ENCODE measurements at regions not wholly inside any gene's neighbourhood (a gene's known extent, or its start where the extent isn't known, plus 50 kb on each side); places are given as distances from the start of the nearest gene placed in this dataset.

GRCh38 chr5:42032137-42032536 lies 107.1 kb downstream of the FBXO4 start:
- Histone ChIP-seq H3K27me3 (ENCODE audit: low read depth) (no peaks in the 10 kb centered on the region), H3K27ac (replicated peaks) (no peak overlapping the region), H3K36me3 (no peaks in the 10 kb centered on the region), H3K4me1 (no peaks in the 10 kb centered on the region), H3K9me3 (replicated peaks) (peaks cover 5% of the 10 kb centered on the region), H3K4me3 (no peak overlapping the region)
- TF ChIP-seq CTCF (IDR thresholded peaks at IDR 0.05; ENCODE audit: borderline replicate concordance): no peak
- intact Hi-C loops (cut with micrococcal nuclease): no loop called here
- no peak for DNase-seq

- Histone ChIP-seq H3K4me3 (no peak overlapping the region), H3K27ac (replicated peaks) (no peak overlapping the region), H3K36me3 (no peaks in the 10 kb centered on the region), H3K27me3 (ENCODE audit: low read depth) (no peaks in the 10 kb centered on the region), H3K4me1 (no peaks in the 10 kb centered on the region), H3K9me3 (replicated peaks) (peaks cover 3% of the 10 kb centered on the region)
- intact Hi-C loops (cut with micrococcal nuclease): no loop called here
- DNase-seq: no peak
- no peak for TF ChIP-seq CTCF (IDR thresholded peaks at IDR 0.05; ENCODE audit: borderline replicate concordance)
These were observed 110.4 kb downstream of the FBXO4 start for GRCh38 chr5:42035526-42035925.

- no peak for TF ChIP-seq CTCF (IDR thresholded peaks at IDR 0.05; ENCODE audit: borderline replicate concordance)
- Histone ChIP-seq H3K9me3 (replicated peaks) (peaks cover 3% of the 10 kb centered on the region), H3K4me3 (no peak overlapping the region), H3K27me3 (ENCODE audit: low read depth) (no peaks in the 10 kb centered on the region), H3K27ac (replicated peaks) (no peak overlapping the region), H3K36me3 (no peaks in the 10 kb centered on the region), H3K4me1 (no peaks in the 10 kb centered on the region)
- intact Hi-C loops (cut with micrococcal nuclease): no loop called here
- DNase-seq: no peak
These were observed 111.3 kb downstream of the FBXO4 start for GRCh38 chr5:42036379-42036778.

- no peak overlapping the region for H3K4me3 ChIP-seq
- intact Hi-C loops (cut with micrococcal nuclease): no loop called here
- TF ChIP-seq CTCF (IDR thresholded peaks at IDR 0.05; ENCODE audit: borderline replicate concordance): no peak
- H3K9me3 ChIP-seq (replicated peaks): peaks cover 3% of the 10 kb centered on the region
- no peak overlapping the region for H3K27ac ChIP-seq (replicated peaks)
- H3K4me1 ChIP-seq: no peaks in the 10 kb centered on the region
- no peaks in the 10 kb centered on the region for H3K27me3 ChIP-seq (ENCODE audit: low read depth)
- DNase-seq: no peak
- no peaks in the 10 kb centered on the region for H3K36me3 ChIP-seq
These were observed 112.4 kb downstream of the FBXO4 start for GRCh38 chr5:42037379-42037932.

- no peaks in the 10 kb centered on the region for H3K9me3 ChIP-seq (replicated peaks)
- no peaks in the 10 kb centered on the region for H3K27me3 ChIP-seq (ENCODE audit: low read depth)
- intact Hi-C loops (cut with micrococcal nuclease): no loop called here
These were observed 118.3 kb downstream of the FBXO4 start for GRCh38 chr5:42043400-42043799.

More at GRCh38 chr5:42043400-42043799, 118.3 kb downstream of the FBXO4 start:
- no peak for DNase-seq
- Histone ChIP-seq H3K4me1 (no peaks in the 10 kb centered on the region), H3K27ac (replicated peaks) (no peak overlapping the region), H3K4me3 (no peak overlapping the region), H3K36me3 (no peaks in the 10 kb centered on the region)
- no peak for TF ChIP-seq CTCF (IDR thresholded peaks at IDR 0.05; ENCODE audit: borderline replicate concordance)
